HG03175 (cell line): ENCODE measurements at regions not wholly inside any gene's neighbourhood (a gene's known extent, or its start where the extent isn't known, plus 50 kb on each side); places are given as distances from the start of the nearest gene placed in this dataset.
"Not testable (repeated sequence)": the region's sequence is repeated elsewhere in the genome, so short reads cannot be mapped to it uniquely, and the experiment has no call there.

Experiments used
- ATAC-seq: cut with Tn5 transposase; IDR thresholded peaks from one replicate; pipeline ENCODE4 v1.9.1; 2021; ENCODE audit warnings: mild to moderate bottlenecking, moderate library complexity; ENCODE audit not compliant: unreplicated experiment

DNA sequence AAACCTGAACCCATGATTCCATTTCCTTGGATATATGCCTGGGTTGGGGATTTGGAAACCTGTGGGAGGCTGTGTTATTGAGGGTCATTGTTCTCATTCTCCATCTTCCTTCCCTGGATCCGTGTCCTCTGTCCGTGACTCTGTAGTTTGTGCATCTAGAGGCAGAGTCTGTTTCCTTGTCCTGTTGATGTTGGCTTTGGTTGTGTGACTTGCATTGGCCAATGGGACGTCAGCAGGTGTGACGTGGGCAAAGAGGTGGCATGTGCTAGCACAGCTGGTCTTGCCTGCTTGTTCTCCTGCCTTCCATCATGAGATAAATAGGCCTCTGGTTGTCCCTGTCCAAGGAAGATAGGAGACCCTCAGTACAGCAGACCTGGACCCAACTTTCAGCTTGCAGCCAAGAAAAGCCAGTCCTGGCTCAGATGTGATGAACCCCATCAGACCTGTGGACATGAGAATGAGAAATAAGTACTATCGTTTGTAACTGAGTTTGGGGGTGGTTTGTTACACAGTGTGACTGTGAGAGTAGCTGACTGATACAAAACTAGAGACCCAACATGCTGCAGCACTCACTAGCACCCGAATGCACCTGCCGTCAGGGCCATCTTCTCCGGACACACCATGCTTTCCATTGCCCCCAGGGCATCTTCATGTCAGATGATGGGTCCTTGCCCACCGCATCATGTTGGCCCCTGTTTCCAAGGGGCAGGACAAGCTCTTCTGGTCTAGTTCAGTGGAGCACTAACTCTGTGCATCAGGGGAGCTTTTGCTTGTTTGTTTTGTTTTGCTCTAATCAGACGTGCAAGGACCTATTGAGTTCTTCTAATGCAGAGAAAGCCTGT is 195.3 kb upstream of the SULF2 start:
- no peak for ATAC-seq

- not testable (repeated sequence) for ATAC-seq
These were observed 194.2 kb upstream of the SULF2 start for GRCh38 chr20:47979361-47980095.

- ATAC-seq, result not testable (repeated sequence)
These were observed 193.3 kb upstream of the SULF2 start for GRCh38 chr20:47978428-47979120.

DNA sequence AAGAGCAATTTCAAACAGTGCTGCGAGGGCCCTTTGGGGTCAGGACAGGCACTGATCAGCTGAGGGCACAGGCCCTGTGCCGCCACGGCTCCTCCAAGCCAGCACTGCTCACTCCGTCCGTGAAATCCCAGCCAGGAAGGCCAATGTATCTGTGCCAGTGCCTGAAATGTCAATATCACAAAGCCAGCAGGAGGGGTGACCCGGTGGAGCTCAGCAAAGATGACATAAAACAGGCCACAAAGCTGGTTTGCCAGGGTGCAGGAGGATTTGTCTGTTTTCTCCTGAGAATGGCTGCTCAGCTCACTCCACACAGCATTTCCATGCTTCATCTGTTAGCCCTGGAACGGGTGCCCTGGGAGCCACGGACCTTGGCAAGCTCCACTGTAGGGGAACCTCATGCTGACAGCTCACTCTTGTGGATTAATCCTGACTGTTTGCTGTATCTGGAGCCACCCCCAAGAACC is 192.5 kb upstream of the SULF2 start:
- ATAC-seq, result not testable (repeated sequence)

- ATAC-seq, result not testable (repeated sequence)
These were observed 191.9 kb upstream of the SULF2 start for GRCh38 chr20:47977017-47977788.

- no peak for ATAC-seq
These were observed 189.1 kb upstream of the SULF2 start for GRCh38 chr20:47974234-47974878.

DNA sequence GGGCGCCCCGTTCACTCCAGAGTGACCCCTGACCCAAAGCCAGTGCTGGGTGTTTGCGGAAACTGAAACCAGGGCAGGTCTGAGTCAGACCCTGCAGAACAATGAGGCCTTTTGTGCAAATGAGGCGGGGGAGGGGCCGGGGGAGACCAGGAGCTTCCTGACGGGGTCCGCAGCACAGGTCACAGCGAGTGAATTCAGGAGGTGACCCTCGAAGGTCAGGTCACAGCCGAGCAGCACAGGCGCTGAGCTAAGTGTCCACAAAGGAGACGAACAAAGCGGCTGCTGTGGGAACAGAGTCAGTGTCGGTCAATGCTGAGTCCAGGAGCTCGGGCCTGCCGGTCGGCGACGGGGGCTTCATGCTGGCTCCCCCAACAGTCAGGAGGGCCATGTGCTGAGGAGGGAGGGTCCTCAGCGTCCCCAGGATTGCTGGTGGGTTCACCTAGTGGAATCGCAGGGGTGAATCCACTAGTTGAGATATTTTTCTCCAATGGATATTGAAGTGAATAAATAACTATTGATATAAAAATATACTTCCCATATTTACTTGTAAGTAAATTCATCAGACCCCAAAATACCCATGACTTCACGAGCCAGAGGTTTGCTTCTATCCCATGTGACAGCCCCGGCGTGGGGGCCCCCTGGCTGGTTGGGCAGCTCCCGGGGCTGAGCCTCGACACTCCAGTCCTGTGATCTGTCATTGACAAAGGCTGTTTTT is 188.4 kb upstream of the SULF2 start:
- no peak for ATAC-seq

- ATAC-seq, result no peak
These were observed 187.6 kb upstream of the SULF2 start for GRCh38 chr20:47972916-47973309.

GRCh38 chr20:47972297-47972915 is 187.1 kb upstream of the SULF2 start:
- ATAC-seq, result not testable (repeated sequence)

DNA sequence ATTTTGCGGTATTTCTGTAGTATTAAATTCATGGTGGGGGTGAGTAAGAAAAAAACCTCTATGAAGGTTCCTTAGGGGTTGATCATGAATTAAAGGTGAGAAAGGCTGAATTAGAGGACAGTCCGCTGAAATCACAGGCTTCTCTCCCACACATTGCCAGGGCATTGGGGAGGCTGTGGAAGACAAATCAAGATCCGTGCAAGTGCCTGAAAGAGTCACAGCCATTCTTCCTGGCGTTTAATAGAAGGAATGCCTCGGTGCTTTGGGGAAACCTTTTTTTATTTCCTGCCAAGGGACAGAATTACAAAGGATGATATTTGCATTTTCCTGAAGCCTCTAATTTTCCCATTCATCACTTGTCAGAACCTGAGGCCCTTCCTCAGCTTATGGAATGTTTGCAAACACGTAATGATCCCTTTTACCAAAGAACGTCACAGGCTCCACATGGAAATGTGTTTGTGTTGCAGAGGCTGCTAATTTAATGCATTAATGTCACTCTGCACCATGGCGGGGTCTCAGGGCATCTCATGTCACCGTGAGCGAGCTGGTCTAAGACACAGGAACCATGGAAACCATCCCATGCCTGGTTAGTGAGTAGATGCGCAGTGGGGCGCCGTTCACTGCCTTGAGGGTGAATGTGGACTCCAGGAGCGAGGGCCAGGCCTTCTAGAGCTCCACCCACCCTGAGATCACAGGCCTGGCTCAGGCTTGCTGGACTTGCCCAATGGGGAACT is 185.9 kb upstream of the SULF2 start:
- ATAC-seq, result no peak

DNA sequence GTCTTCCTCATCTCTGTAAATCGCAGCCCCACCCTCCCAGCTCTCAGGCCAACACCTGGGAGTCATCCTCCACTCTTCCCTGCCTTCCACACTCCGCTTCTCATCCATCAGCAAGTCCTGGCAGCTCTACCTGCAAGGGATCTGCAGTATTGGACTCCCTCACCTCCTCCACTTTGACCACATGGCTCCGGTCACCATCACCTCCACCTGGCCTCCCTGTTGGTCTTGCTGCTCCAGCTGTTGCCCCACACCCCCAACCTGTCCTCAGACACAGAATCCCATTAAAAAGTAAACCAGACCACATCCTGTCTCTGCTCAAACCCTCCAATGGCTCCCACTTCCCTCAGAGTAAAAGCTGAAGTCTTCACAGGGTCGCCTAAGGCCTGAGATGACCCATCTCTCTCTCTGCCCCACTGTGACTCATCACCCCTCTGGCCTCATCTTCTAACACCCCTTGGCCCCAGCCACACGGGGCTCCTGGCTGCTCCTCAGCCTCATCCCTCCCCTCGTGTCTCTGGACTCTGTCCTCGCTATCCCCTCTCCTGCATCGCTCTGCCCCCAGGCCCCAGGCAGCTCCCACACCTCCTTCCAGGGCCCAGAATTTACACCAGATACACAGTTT is 185.1 kb upstream of the SULF2 start:
- no peak for ATAC-seq

GRCh38 chr20:47969426-47969825 is 184.1 kb upstream of the SULF2 start:
- no peak for ATAC-seq

DNA sequence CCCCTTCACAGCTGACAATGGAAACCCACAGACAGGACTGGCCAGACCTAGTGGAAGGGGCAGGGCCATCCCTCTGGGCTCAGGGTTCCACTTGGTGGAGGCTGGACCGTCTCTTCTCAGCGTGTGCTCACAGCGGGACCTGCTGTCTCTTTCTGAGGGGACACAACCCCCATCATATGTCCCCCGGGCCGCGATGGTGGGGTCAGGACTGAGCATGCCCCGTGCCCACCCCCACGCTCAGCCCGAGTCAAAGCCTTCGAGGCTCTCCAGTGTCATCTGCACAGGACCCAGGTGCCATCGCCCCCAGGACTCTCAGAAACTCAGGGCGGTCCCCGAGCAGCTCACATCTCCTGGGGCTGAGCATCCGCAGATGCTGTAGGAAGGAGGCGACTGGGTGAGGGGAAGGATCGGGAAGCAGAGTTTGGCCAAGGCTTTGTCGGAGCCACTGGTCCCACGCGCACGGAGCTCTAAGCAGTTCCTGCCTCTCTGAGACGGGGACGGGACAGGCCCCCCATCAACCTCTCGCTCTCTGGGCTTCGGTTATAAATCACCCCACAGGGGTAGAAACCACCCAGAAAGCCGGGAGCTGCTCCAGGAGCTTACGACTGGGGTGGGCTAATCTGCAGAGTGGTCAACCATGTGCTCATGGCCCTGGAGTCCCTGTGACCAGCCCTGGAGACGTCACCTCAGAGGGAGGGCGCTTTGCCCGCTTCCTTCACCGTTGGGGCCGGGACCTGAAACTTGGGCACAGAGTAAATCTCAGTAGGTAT is 183.4 kb upstream of the SULF2 start:
- ATAC-seq, result no peak

DNA sequence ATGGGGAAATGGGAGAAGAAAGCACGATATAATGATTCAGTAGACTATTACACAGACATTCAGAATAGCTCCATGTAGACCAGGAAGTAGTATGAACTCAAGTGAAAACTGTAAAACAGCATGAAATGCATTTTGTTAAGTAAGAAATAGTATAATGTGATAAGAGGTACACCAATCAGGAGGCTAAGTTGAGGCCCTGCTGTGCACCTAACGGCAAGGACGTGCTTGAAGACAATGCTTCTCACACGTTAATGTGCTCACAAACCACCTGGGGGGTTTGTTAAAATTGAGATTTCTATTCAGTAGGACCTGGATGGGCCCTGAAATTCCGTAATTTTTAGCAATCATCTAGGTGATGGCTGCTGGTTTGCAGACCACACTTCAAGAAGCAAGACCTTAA is 178.9 kb upstream of the SULF2 start:
- ATAC-seq, result no peak

DNA sequence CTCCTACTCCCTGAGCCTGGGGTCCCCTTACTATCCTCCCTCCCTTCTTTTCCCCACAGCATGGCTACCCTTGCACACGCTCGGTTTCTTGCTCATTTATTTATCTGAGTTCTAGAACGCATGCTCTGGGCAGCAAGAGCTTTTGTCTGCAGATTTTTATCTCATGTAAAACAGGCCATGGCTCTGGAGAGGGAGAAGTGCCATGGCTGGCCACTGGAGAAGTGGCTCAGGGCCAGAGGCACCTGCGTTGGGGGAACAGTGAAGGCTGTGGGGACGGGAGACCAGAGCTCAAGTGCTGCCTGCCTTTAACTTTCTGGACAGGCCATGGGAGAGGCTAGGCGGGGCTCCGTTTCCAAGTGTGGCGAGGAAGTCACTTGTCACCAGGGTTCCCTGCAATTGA is 177.7 kb upstream of the SULF2 start:
- ATAC-seq, result no peak

- ATAC-seq, result no peak
These were observed 177.1 kb upstream of the SULF2 start for GRCh38 chr20:47962286-47962963.
